ENCODE measurements at regions not wholly inside any gene's neighbourhood (a gene's known extent, or its start where the extent isn't known, plus 50 kb on each side); places are given as distances from the start of the nearest gene placed in this dataset.

GRCh38 chr4:140316799-140317198, 56.6 kb upstream of the SCOC start:
- no peak for DNase-seq

- no peak for DNase-seq
Measured at GRCh38 chr4:140315970-140316369, 57.5 kb upstream of the SCOC start.

- no peak for DNase-seq
Measured at GRCh38 chr4:140315438-140315837, 58.0 kb upstream of the SCOC start.

GRCh38 chr4:140315019-140315418, 58.4 kb upstream of the SCOC start:
- no peak for DNase-seq

- DNase-seq = no peak
Measured at GRCh38 chr4:140312100-140312499, 61.3 kb upstream of the SCOC start.

GRCh38 chr4:140311257-140311835, 62.1 kb upstream of the SCOC start:
- no peak for DNase-seq

GRCh38 chr4:140309124-140309870, 64.1 kb upstream of the SCOC start:
- DNase-seq = no peak

- peak; percentile 73 for DNase-seq
Measured at GRCh38 chr4:140308366-140309123, 64.9 kb upstream of the SCOC start.

GRCh38 chr4:140305053-140305452, 68.4 kb upstream of the SCOC start:
- DNase-seq = no peak

- DNase-seq = no peak
Measured at GRCh38 chr4:140304346-140304745, 69.1 kb upstream of the SCOC start.

GRCh38 chr4:140302151-140302859, 71.1 kb upstream of the SCOC start:
- DNase-seq = no peak

GRCh38 chr4:140300271-140300970, 73.0 kb upstream of the SCOC start:
- no peak for DNase-seq

GRCh38 chr4:140298001-140298400, 75.4 kb upstream of the SCOC start:
- DNase-seq = no peak

- DNase-seq = no peak
Measured at GRCh38 chr4:140297221-140297570, 76.2 kb upstream of the SCOC start.

GRCh38 chr4:140296335-140297220, 76.9 kb upstream of the SCOC start:
- DNase-seq = peak; percentile 46

- DNase-seq = no peak
Measured at GRCh38 chr4:140293979-140294378, 79.5 kb upstream of the SCOC start.

- no peak for DNase-seq
Measured at GRCh38 chr4:140291259-140291658, 82.2 kb upstream of the SCOC start.

- no peak for DNase-seq
Measured at GRCh38 chr4:140289486-140289885, 84.0 kb upstream of the SCOC start.

- no peak for DNase-seq
Measured at GRCh38 chr4:140286456-140286855, 87.0 kb upstream of the SCOC start.

GRCh38 chr4:140284456-140284855, 89.0 kb upstream of the SCOC start:
- DNase-seq = no peak

GRCh38 chr4:140281828-140282552, 91.5 kb upstream of the SCOC start:
- DNase-seq = no peak
